H9 (cell line): ENCODE measurements at regions not wholly inside any gene's neighbourhood (a gene's known extent, or its start where the extent isn't known, plus 50 kb on each side); places are given as distances from the start of the nearest gene placed in this dataset.

Source experiments
- DNase-seq: peaks from one replicate; pipeline ENCODE4 v3.0.0-alpha.2; 2017
- H2AFZ ChIP-seq: one replicate; pipeline ENCODE4 v1.6.1; 2013; ENCODE audit warnings: mild to moderate bottlenecking, low read length, control low read depth, moderate library complexity
- H2AK5ac ChIP-seq: 2 replicates; pipeline ENCODE4 v1.6.1; 2013; ENCODE audit warnings: low read length, control low read depth, mixed read lengths; ENCODE audit not compliant: insufficient read length
- H2BK120ac ChIP-seq: one replicate; pipeline ENCODE4 v1.6.1; 2013; ENCODE audit warnings: low read depth, mild to moderate bottlenecking, low read length, control low read depth, inconsistent platforms; ENCODE audit not compliant: poor library complexity, severe bottlenecking
- H2BK12ac ChIP-seq: 2 replicates; pipeline ENCODE4 v1.6.1; 2013; ENCODE audit warnings: low read length, control low read depth, mixed read lengths, low read depth; ENCODE audit not compliant: insufficient read length
- H2BK15ac ChIP-seq: 2 replicates; pipeline ENCODE4 v1.6.1; 2013; ENCODE audit warnings: low read depth, low read length, control low read depth
- H2BK20ac ChIP-seq: one replicate; pipeline ENCODE4 v1.6.1; 2013; ENCODE audit warnings: low read depth, mild to moderate bottlenecking, low read length, control low read depth, inconsistent platforms; ENCODE audit not compliant: poor library complexity, severe bottlenecking
- H2BK5ac ChIP-seq: 2 replicates; pipeline ENCODE4 v1.6.1; 2013; ENCODE audit warnings: low read length, control low read depth, mixed read lengths; ENCODE audit not compliant: insufficient read length
- H3K14ac ChIP-seq: 2 replicates; pipeline ENCODE4 v1.6.1; 2013; ENCODE audit warnings: low read length, control low read depth; ENCODE audit not compliant: insufficient read depth
- H3K18ac ChIP-seq: 2 replicates; pipeline ENCODE4 v1.6.1; 2013; ENCODE audit warnings: low read depth, mild to moderate bottlenecking, mixed read lengths, low read length, control low read depth; ENCODE audit not compliant: insufficient read length
- H3K23ac ChIP-seq: 2 replicates; pipeline ENCODE4 v1.6.1; 2013; ENCODE audit warnings: low read length, control low read depth, mixed read lengths, low read depth; ENCODE audit not compliant: insufficient read length
- H3K23me2 ChIP-seq: 2 replicates; pipeline ENCODE4 v1.6.1; 2013; ENCODE audit warnings: low read depth, mild to moderate bottlenecking, mixed read lengths, low read length, control low read depth; ENCODE audit not compliant: insufficient read length, poor library complexity, severe bottlenecking
- H3K27ac ChIP-seq: 2 replicates; pipeline ENCODE4 v1.5.1; 2013; ENCODE audit warnings: low read length, control low read depth, mixed read lengths, low read depth; ENCODE audit not compliant: insufficient read length
- H3K27me3 ChIP-seq: 2 replicates; pipeline ENCODE4 v1.6.1; 2013; ENCODE audit warnings: low read length, control low read depth, inconsistent platforms; ENCODE audit not compliant: insufficient read depth
- H3K4ac ChIP-seq: 2 replicates; pipeline ENCODE4 v1.6.1; 2013; ENCODE audit warnings: low read depth, mild to moderate bottlenecking, control low read depth, inconsistent platforms, low read length, moderate library complexity
- H3K4me1 ChIP-seq: 2 replicates; pipeline ENCODE4 v1.6.1; 2013; ENCODE audit warnings: low read length, control low read depth, inconsistent platforms; ENCODE audit not compliant: insufficient read depth
- H3K4me2 ChIP-seq: 2 replicates; pipeline ENCODE4 v1.6.1; 2013; ENCODE audit warnings: low read length, control low read depth, mixed read lengths; ENCODE audit not compliant: insufficient read length, insufficient read depth
- H3K56ac ChIP-seq: 2 replicates; pipeline ENCODE4 v1.6.1; 2013; ENCODE audit warnings: low read depth, mild to moderate bottlenecking, mixed read lengths, low read length, control low read depth; ENCODE audit not compliant: insufficient read length
- H3K79me1 ChIP-seq: 2 replicates; pipeline ENCODE4 v1.6.1; 2013; ENCODE audit warnings: low read depth, mild to moderate bottlenecking, moderate library complexity, low read length, control low read depth, inconsistent platforms; ENCODE audit not compliant: insufficient read depth, poor library complexity, severe bottlenecking
- H3K79me2 ChIP-seq: 2 replicates; pipeline ENCODE4 v1.6.1; 2013; ENCODE audit warnings: low read length, control low read depth, inconsistent platforms; ENCODE audit not compliant: insufficient read depth
- H3K9ac ChIP-seq: 2 replicates; pipeline ENCODE4 v1.6.1; 2013; ENCODE audit warnings: low read length, control low read depth, mixed read lengths; ENCODE audit not compliant: insufficient read length; ENCODE audit errors: extremely low read depth
- H3K9me3 ChIP-seq: one replicate; pipeline ENCODE4 v1.6.1; 2013; ENCODE audit warnings: low read depth, low read length, inconsistent platforms; ENCODE audit not compliant: control insufficient read depth
- H3T11ph ChIP-seq: one replicate; pipeline ENCODE4 v1.6.1; 2013; ENCODE audit warnings: mild to moderate bottlenecking, low read length, control low read depth, inconsistent platforms
- H4K20me1 ChIP-seq: one replicate; pipeline ENCODE4 v1.6.1; 2013; ENCODE audit not compliant: control insufficient read depth, insufficient read length, insufficient read depth
- H4K5ac ChIP-seq: 2 replicates; pipeline ENCODE4 v1.6.1; 2013; ENCODE audit warnings: low read depth, mild to moderate bottlenecking, mixed read lengths, low read length, control low read depth; ENCODE audit not compliant: insufficient read length
- H4K8ac ChIP-seq: replicated peaks from 2 replicates; pipeline ENCODE4 v1.6.1; 2013; ENCODE audit warnings: low read length, control low read depth, mixed read lengths, low read depth; ENCODE audit not compliant: insufficient read length
- H4K91ac ChIP-seq: 2 replicates; pipeline ENCODE4 v1.6.1; 2013; ENCODE audit warnings: low read depth, mild to moderate bottlenecking, moderate library complexity, mixed read lengths, low read length, control low read depth; ENCODE audit not compliant: insufficient read length
- H3K27ac Mint-ChIP-seq, 3 experiments: 2 replicates in 2 of 3; 3 replicates in 1 of 3; pipeline ENCODE4 v1.8.0; 2020 to 2021; ENCODE audit warnings: mixed read lengths in 3 of 3, mild to moderate bottlenecking in 1 of 3, moderate library complexity in 1 of 3
- H3K27me3 Mint-ChIP-seq: 2 replicates; pipeline ENCODE4 v1.8.0; 2021; ENCODE audit warnings: low read depth, mild to moderate bottlenecking, moderate library complexity, mixed read lengths
- H3K36me3 Mint-ChIP-seq, 3 experiments: 2 replicates in 2 of 3; 3 replicates in 1 of 3; pipeline ENCODE4 v1.8.0; 2020 to 2021; ENCODE audit warnings: low read depth in 3 of 3, mixed read lengths in 3 of 3; ENCODE audit not compliant: insufficient read depth in 1 of 3
- H3K4me1 Mint-ChIP-seq, 2 experiments: 2 replicates each; pipeline ENCODE4 v1.8.0; 2020; ENCODE audit warnings: mixed read lengths in 2 of 2
- H3K4me3 Mint-ChIP-seq, 2 experiments: 2 replicates in 1 of 2; 3 replicates in 1 of 2; pipeline ENCODE4 v1.8.0; 2020 to 2021; ENCODE audit warnings: mild to moderate bottlenecking in 2 of 2, mixed read lengths in 2 of 2, moderate library complexity in 1 of 2
- H3K9me3 Mint-ChIP-seq, 2 experiments: 2 replicates in 1 of 2; 3 replicates in 1 of 2; pipeline ENCODE4 v1.8.0; 2020; ENCODE audit warnings: mild to moderate bottlenecking in 2 of 2, mixed read lengths in 2 of 2, moderate library complexity in 1 of 2
- CTCF ChIP-seq: fragments of 200-600 bp; sonication (generic); conservative IDR thresholded peaks from 3 replicates; pipeline ENCODE4 v1.8.0; 2021; ENCODE audit warnings: antibody characterized with exemption, mild to moderate bottlenecking
- WGBS: extraction: QIAGEN DNeasy Blood & Tissue Kit; methylation state at CpG from one replicate; pipeline ENCODE4 v1.1.7; 2013; ENCODE audit warnings: missing lambda C conversion rate, low lambda C conversion rate, mixed read lengths; ENCODE audit not compliant: insufficient read length; ENCODE audit errors: extremely low coverage; 5-methylcytosine and 5-hydroxymethylcytosine counted together

- no peaks in the 10 kb centered on the region for H3K79me1 ChIP-seq
- no peaks in the 10 kb centered on the region for H3K9me3 ChIP-seq
- H2AFZ ChIP-seq: no peak overlapping the region
- H2BK12ac ChIP-seq: no peak overlapping the region
- no peak overlapping the region for H3K18ac ChIP-seq
- WGBS: no CpG with 5 or more reads among the region's 5 CpGs
- no peak overlapping the region for H3K27ac Mint-ChIP-seq
- H3K27ac ChIP-seq: no peak overlapping the region
- H4K91ac ChIP-seq: no peak overlapping the region
- no peak overlapping the region for H2BK15ac ChIP-seq
- peaks cover 24 to 25% of the 10 kb centered on the region in 2 experiments for H3K4me1 Mint-ChIP-seq
- H3K79me2 ChIP-seq: no peaks in the 10 kb centered on the region
- H3K27me3 Mint-ChIP-seq: no peaks in the 10 kb centered on the region
- H3K4ac ChIP-seq: no peak overlapping the region
- no peak for TF ChIP-seq CTCF
- no peak overlapping the region for H2BK120ac ChIP-seq
- no peak overlapping the region for H4K5ac ChIP-seq
- no peak overlapping the region for H2AK5ac ChIP-seq
- peaks cover 9 to 16% (median 16%) of the 10 kb centered on the region in 3 experiments; a peak in 6 of 7 replicates for H3K36me3 Mint-ChIP-seq
- no peak overlapping the region for H4K8ac ChIP-seq
- H3K27me3 ChIP-seq: no peaks in the 10 kb centered on the region
- no peak overlapping the region for H2BK20ac ChIP-seq
- H3T11ph ChIP-seq: no peak overlapping the region
- no peak overlapping the region for H3K14ac ChIP-seq
- no peak overlapping the region for H3K4me3 Mint-ChIP-seq
- no peaks in the 10 kb centered on the region for H3K23me2 ChIP-seq
- H3K4me2 ChIP-seq: no peak overlapping the region
- no peaks in the 10 kb centered on the region; the same call in 1 of the 2 replicates for H3K4me1 ChIP-seq
- DNase-seq: no peak
- H3K9ac ChIP-seq: no peak overlapping the region
- no peak overlapping the region for H3K56ac ChIP-seq
- peaks cover 8 to 9% of the 10 kb centered on the region in 2 experiments for H3K9me3 Mint-ChIP-seq
- no peak overlapping the region for H2BK5ac ChIP-seq
- no peaks in the 10 kb centered on the region for H4K20me1 ChIP-seq
- H3K23ac ChIP-seq: no peak overlapping the region
These were observed 144.6 kb upstream of the VCX3A start for GRCh38 chrX:6679550-6679949.
